Suprapubic skin (tissue), 4 donors: ENCODE measurements at regions not wholly inside any gene's neighbourhood (a gene's known extent, or its start where the extent isn't known, plus 50 kb on each side); places are given as distances from the start of the nearest gene placed in this dataset.

Experiments used
- DNase-seq, 2 donors: peaks; one replicate each; pipeline ENCODE4 v3.0.0-alpha.2; 2019; ENCODE audit warnings: low spot score in 2 of 2
- H3K27ac ChIP-seq: fragments of 200-600 bp; sonication (generic); one replicate; pipeline ENCODE4 v1.5.1; 2019
- H3K27me3 ChIP-seq: fragments of 200-600 bp; sonication (generic); one replicate; pipeline ENCODE4 v1.5.1; 2019
- H3K36me3 ChIP-seq: fragments of 200-600 bp; sonication (generic); one replicate; pipeline ENCODE4 v1.5.1; 2019
- H3K4me1 ChIP-seq: fragments of 200-600 bp; sonication (generic); one replicate; pipeline ENCODE4 v1.5.1; 2019
- H3K4me3 ChIP-seq: fragments of 200-600 bp; sonication (generic); one replicate; pipeline ENCODE4 v1.5.1; 2019; ENCODE audit warnings: mild to moderate bottlenecking
- H3K9me3 ChIP-seq: fragments of 200-600 bp; sonication (generic); one replicate; pipeline ENCODE4 v1.5.1; 2019
- CTCF ChIP-seq, 2 donors: fragments of 200-600 bp in 1 of 2; fragments of 450-650 bp in 1 of 2; sonication (generic) in 1 of 2; IDR thresholded peaks; one replicate each; pipeline ENCODE4 v1.5.1; 2016 to 2019; ENCODE audit warnings: antibody characterized with exemption in 2 of 2, mild to moderate bottlenecking in 1 of 2, moderate library complexity in 1 of 2
- EP300 ChIP-seq: sonication (generic); formaldehyde crosslinking; IDR thresholded peaks from one replicate; pipeline ENCODE4 v1.6.1; 2017; ENCODE audit warnings: antibody characterized with exemption
- POLR2A ChIP-seq, 2 donors: fragments of 450-650 bp; IDR thresholded peaks; one replicate each; pipeline ENCODE4 v1.6.1; 2017; ENCODE audit warnings: antibody characterized with exemption in 2 of 2, mild to moderate bottlenecking in 2 of 2, moderate library complexity in 2 of 2
- POLR2AphosphoS5 ChIP-seq, 3 donors: sonication (generic); formaldehyde crosslinking; IDR thresholded peaks; one replicate each; pipeline ENCODE4 v1.6.1; 2017; ENCODE audit warnings: antibody characterized with exemption in 3 of 3
- WGBS: methylation state at CpG from one replicate; pipeline ENCODE4 v1.1.5; 2018; 5-methylcytosine and 5-hydroxymethylcytosine counted together

- no peak for TF ChIP-seq CTCF (IDR thresholded peaks at IDR 0.05)
- TF ChIP-seq EP300 = no peak
- TF ChIP-seq POLR2A (IDR thresholded peaks at IDR 0.05) = no peak
- no peak for TF ChIP-seq POLR2AphosphoS5 (IDR thresholded peaks at IDR 0.05)
- H3K27ac ChIP-seq = no peak overlapping the region
- H3K9me3 ChIP-seq = no peaks in the 10 kb centered on the region
- no peaks in the 10 kb centered on the region for H3K4me1 ChIP-seq
- no peak overlapping the region for H3K4me3 ChIP-seq
- DNase-seq = no peak
- H3K27me3 ChIP-seq = peaks cover 8% of the 10 kb centered on the region
- 79% methylated on average over 8 of the region's 8 CpGs for WGBS
- H3K36me3 ChIP-seq = no peaks in the 10 kb centered on the region
Measured at GRCh38 chr5:174916227-174916626, 191.8 kb downstream of the MSX2 start.

- DNase-seq = no peak
- H3K27ac ChIP-seq = no peak overlapping the region
- 93% methylated on average over 9 of the region's 9 CpGs for WGBS
- H3K36me3 ChIP-seq = no peaks in the 10 kb centered on the region
- no peaks in the 10 kb centered on the region for H3K9me3 ChIP-seq
- no peak for TF ChIP-seq POLR2A (IDR thresholded peaks at IDR 0.05)
- no peak for TF ChIP-seq CTCF (IDR thresholded peaks at IDR 0.05)
- TF ChIP-seq EP300 = no peak
- no peak for TF ChIP-seq POLR2AphosphoS5 (IDR thresholded peaks at IDR 0.05)
- H3K4me1 ChIP-seq = peaks cover 5% of the 10 kb centered on the region
- no peak overlapping the region for H3K4me3 ChIP-seq
- H3K27me3 ChIP-seq = peaks cover 12% of the 10 kb centered on the region
Measured at GRCh38 chr5:174911118-174911517, 186.7 kb downstream of the MSX2 start.

GRCh38 chr5:174910245-174910737 lies 185.9 kb downstream of the MSX2 start:
- peaks cover 12% of the 10 kb centered on the region for H3K27me3 ChIP-seq
- H3K9me3 ChIP-seq = no peaks in the 10 kb centered on the region
- no peak for DNase-seq
- TF ChIP-seq POLR2A (IDR thresholded peaks at IDR 0.05) (no peak), CTCF (IDR thresholded peaks at IDR 0.05) (peak; percentile 27 to 89)
- no peak overlapping the region for H3K27ac ChIP-seq
- H3K36me3 ChIP-seq = no peaks in the 10 kb centered on the region
- H3K4me1 ChIP-seq = peaks cover 5% of the 10 kb centered on the region
- H3K4me3 ChIP-seq = peak overlapping the region; percentile 23
- WGBS = 6% methylated on average over 17 of the region's 17 CpGs

- no peaks in the 10 kb centered on the region for H3K4me1 ChIP-seq
- TF ChIP-seq POLR2A (IDR thresholded peaks at IDR 0.05) = no peak
- TF ChIP-seq CTCF (IDR thresholded peaks at IDR 0.05) = no peak
- TF ChIP-seq POLR2AphosphoS5 (IDR thresholded peaks at IDR 0.05) = no peak
- no peak for TF ChIP-seq EP300
- no peaks in the 10 kb centered on the region for H3K9me3 ChIP-seq
- H3K4me3 ChIP-seq = no peak overlapping the region
- 90% methylated on average over 1 of the region's 1 CpG for WGBS
- H3K36me3 ChIP-seq = no peaks in the 10 kb centered on the region
- H3K27ac ChIP-seq = no peak overlapping the region
- no peaks in the 10 kb centered on the region for H3K27me3 ChIP-seq
- DNase-seq = no peak
Measured at GRCh38 chr5:174903172-174903732, 178.9 kb downstream of the MSX2 start.

GRCh38 chr5:174901336-174901735 lies 177.0 kb downstream of the MSX2 start:
- Histone ChIP-seq H3K4me1 (no peaks in the 10 kb centered on the region), H3K27me3 (no peaks in the 10 kb centered on the region), H3K36me3 (no peaks in the 10 kb centered on the region), H3K27ac (no peak overlapping the region), H3K9me3 (no peaks in the 10 kb centered on the region), H3K4me3 (no peak overlapping the region)
- no peak for DNase-seq
- 80% methylated on average over 4 of the region's 19 CpGs for WGBS
- no peak for TF ChIP-seq POLR2AphosphoS5 (IDR thresholded peaks at IDR 0.05)
- TF ChIP-seq POLR2A (IDR thresholded peaks at IDR 0.05) = no peak
- TF ChIP-seq EP300 = no peak
- TF ChIP-seq CTCF (IDR thresholded peaks at IDR 0.05) = no peak
